Lower leg skin (tissue), 4 donors: ENCODE measurements at regions not wholly inside any gene's neighbourhood (a gene's known extent, or its start where the extent isn't known, plus 50 kb on each side); places are given as distances from the start of the nearest gene placed in this dataset.

Experiments
- DNase-seq, 2 donors: peaks; one replicate each; pipeline ENCODE4 v3.0.0-alpha.2; 2019; ENCODE audit warnings: low spot score in 2 of 2
- H3K4me3 ChIP-seq: fragments of 200-600 bp; sonication (generic); 2 replicates; pipeline ENCODE4 v1.5.1; 2017; ENCODE audit warnings: mild to moderate bottlenecking, low read depth; ENCODE audit not compliant: poor library complexity, severe bottlenecking
- CTCF ChIP-seq, 3 donors: fragments of 450-650 bp; IDR thresholded peaks; one replicate each; pipeline ENCODE4 v1.5.1; 2016; ENCODE audit warnings: antibody characterized with exemption in 3 of 3, mild to moderate bottlenecking in 3 of 3, moderate library complexity in 2 of 3
- POLR2A ChIP-seq, 2 donors: fragments of 450-650 bp; IDR thresholded peaks; one replicate each; pipeline ENCODE4 v1.6.1; 2016 to 2017; ENCODE audit warnings: antibody characterized with exemption in 2 of 2, mild to moderate bottlenecking in 1 of 2, moderate library complexity in 1 of 2
- WGBS, 2 donors: methylation state at CpG; one replicate each; pipeline ENCODE4 v1.1.5; 2018; 5-methylcytosine and 5-hydroxymethylcytosine counted together
- intact Hi-C: fragments of 100-400 bp; cut with DNase I; formaldehyde crosslinking; loops from one replicate; pipeline ENCODE4 v1.15.0; 2023; ENCODE audit warnings: low total_unique reads

DNA sequence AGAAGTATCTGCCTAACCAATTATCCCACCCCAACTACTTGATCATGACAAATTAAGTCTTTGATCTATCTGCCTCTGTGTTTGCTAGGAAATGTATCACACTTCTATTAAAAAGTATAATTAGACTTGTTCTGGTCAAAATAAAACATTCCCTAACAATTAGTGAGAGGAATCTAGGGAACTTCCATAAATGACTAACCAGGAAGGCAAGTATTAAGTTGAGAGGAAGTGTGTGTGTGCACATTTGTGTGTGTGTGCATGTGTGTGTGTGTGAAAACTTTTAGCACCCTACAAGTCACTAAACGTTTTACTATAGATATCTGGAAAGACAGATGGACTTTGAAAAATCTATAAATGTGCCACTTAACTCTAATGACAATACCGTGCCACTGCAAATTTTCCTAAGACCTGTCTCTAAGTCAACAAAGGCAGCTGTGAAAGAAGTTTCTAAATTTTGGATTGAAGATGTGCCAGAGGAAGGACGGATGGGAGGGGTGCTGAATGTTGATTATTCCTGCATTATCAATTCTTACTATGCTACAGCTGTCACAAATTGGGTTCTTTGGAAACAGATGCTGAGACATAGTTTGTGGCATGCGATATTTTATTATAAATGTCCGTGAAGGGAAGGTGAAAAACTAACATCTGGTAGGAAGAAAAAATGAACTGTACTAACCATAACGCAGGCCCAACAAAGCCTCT lies 567.1 kb downstream of the PTPRC start:
- TF ChIP-seq POLR2A (IDR thresholded peaks at IDR 0.05) (no peak), CTCF (IDR thresholded peaks at IDR 0.05) (no peak)
- intact Hi-C loops, result no loop called here
- no peak for DNase-seq
- H3K4me3 ChIP-seq, result no peak overlapping the region
- 62 to 63% methylated on average over 6 of the region's 6 CpGs for WGBS, 2 donors

- no peak for DNase-seq
- TF ChIP-seq CTCF (IDR thresholded peaks at IDR 0.05), result no peak
- TF ChIP-seq POLR2A (IDR thresholded peaks at IDR 0.05), result no peak
- intact Hi-C loops, result no loop called here
- no peak overlapping the region for H3K4me3 ChIP-seq
Observed at GRCh38 chr1:199208847-199209246, 570.0 kb downstream of the PTPRC start.

DNA sequence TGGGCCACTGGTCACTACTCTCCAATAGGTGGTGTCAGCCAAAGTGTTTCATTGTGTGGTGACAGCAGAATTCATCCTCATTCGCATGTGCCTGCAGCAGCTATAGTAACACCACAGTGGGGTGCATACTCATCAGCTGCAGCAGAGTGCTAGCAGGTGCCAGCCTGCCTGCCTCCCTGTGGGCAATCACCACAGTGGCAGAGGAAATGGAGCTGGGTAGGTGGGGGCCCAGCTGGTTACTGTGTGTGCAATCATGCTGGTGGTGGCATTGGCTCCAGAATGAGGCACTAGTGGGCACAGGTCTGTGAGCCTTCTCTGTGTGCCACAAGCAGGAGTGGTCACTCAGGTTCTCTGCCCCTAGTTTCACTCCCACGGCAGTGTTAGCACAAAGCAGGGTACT lies 579.2 kb downstream of the PTPRC start:
- TF ChIP-seq POLR2A (IDR thresholded peaks at IDR 0.05), result no peak
- TF ChIP-seq CTCF (IDR thresholded peaks at IDR 0.05), result no peak
- 69 to 88% methylated on average over 2 of the region's 2 CpGs for WGBS, 2 donors
- DNase-seq, result no peak
- intact Hi-C loops, result no loop called here
- H3K4me3 ChIP-seq, result no peak overlapping the region

DNA sequence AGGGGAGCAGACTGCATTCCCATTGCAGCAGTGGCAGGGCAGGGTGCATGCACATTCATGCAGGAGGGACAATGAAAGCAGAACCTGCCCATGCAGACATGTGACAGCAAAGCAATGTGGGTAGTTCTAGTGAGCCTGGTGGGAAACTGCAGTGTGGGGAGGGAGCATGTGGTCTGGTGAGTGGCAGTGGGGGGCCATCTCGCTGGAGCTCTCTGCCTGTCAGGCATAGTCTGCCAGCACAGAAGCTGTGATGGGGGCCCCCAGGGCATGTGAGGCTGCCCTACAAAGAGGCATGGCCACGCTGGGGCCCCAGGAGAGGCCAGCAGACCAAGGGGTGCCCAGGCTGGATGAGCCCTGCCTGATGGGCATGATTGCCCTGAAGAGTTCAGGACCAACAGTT lies 579.7 kb downstream of the PTPRC start:
- intact Hi-C loops, result no loop called here
- TF ChIP-seq CTCF (IDR thresholded peaks at IDR 0.05), result no peak
- TF ChIP-seq POLR2A (IDR thresholded peaks at IDR 0.05), result no peak
- H3K4me3 ChIP-seq, result no peak overlapping the region
- no peak for DNase-seq
- 48 to 57% methylated on average over 2 of the region's 2 CpGs for WGBS, 2 donors

DNA sequence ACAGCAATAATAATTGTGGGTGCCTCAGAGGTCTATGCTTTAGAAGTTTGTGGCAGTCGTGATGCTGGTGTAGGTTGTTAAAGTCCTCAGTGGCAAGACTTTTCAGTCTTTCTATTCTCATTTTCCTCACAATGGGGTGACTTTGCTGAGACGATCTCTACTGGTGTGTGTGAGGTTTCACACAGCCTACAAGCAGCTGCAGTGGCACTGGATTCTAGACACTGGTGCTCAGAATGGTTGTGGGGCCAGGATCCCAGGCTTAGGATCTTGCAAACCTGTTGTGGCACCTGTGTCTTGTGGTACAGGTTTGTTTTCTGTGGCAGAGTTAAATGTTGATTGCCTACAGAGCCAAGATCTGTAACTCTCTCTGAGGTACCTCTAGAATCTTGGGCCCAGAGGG lies 581.2 kb downstream of the PTPRC start:
- no peak overlapping the region for H3K4me3 ChIP-seq
- intact Hi-C loops, result no loop called here
- DNase-seq, result no peak
- WGBS, 2 donors, result 69 to 82% methylated on average over 2 of the region's 2 CpGs
- TF ChIP-seq POLR2A (IDR thresholded peaks at IDR 0.05), result no peak
- TF ChIP-seq CTCF (IDR thresholded peaks at IDR 0.05), result no peak
